ENCODE measurements at regions not wholly inside any gene's neighbourhood (a gene's known extent, or its start where the extent isn't known, plus 50 kb on each side); places are given as distances from the start of the nearest gene placed in this dataset.

DNA sequence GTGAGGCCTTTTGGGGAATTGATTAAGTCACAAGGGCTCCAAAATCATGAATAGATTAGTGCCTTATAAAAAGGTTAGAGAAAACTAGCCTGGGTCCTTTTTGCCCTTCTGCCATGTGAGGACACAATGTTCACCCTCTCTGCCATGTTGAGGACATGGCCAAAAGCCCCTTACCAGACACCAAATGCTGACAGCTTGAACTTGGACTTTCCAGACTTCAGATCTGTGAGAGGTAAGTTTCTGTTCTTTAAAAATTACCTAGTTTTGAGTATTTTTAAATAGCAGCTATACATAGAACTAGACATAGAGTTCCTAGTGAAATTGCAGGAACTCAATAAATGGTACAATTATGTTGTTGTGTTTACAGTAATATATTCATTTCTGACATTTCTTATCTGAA, 1214.4 kb downstream of the ADGRL3 start:
- no peak for DNase-seq

DNA sequence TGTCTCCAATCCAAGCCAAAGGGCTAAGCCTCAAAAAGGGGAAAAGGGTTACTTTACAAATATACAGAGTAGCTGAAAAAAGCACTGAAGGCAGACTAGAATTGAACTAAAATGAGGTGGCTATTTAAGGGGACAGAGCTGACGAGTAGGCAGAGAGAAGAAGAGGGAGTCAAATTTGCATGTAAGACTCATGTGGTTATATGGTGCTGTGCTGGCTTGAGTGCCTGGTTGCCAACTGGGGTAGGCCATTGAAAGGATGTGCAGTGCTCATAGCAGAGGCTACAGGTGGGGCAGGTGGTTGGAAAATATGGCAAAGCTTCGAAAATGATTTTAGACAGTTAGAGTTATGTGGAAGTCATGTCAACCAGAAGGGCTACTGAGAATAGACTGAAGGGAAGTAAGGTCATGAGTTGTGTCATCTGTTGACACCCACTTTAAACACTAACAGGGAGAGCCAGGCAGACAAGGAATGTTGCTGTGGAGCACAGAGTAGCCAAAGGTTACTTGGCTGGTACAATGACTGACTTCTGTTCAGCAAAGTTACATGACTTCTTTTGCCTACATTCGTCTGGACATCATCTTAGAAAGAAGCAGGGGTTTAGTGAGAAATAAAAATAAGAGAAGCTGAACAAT, 1210.4 kb downstream of the ADGRL3 start:
- DNase-seq = no peak

DNA sequence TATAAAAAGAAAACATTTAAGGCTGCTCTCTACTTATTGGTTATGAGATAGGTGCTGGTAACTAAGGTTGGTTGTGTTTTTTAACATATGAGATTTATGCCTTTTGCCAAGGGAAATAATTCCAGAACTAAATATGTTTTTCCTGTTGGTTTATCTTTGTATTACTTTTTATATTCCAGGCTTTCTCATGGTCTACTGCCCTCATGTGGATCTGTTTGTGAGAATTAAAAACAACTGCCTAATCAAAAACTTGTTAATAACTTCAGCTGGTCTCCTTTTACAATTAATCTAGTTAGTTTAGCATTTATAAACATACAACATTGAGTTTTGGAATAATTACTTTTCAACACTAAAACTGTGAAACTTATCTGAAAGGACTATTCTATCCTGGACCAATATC, 1208.3 kb downstream of the ADGRL3 start:
- DNase-seq = no peak

GRCh38 chr4:62407534-62407933, 1207.4 kb downstream of the ADGRL3 start:
- DNase-seq = no peak

DNA sequence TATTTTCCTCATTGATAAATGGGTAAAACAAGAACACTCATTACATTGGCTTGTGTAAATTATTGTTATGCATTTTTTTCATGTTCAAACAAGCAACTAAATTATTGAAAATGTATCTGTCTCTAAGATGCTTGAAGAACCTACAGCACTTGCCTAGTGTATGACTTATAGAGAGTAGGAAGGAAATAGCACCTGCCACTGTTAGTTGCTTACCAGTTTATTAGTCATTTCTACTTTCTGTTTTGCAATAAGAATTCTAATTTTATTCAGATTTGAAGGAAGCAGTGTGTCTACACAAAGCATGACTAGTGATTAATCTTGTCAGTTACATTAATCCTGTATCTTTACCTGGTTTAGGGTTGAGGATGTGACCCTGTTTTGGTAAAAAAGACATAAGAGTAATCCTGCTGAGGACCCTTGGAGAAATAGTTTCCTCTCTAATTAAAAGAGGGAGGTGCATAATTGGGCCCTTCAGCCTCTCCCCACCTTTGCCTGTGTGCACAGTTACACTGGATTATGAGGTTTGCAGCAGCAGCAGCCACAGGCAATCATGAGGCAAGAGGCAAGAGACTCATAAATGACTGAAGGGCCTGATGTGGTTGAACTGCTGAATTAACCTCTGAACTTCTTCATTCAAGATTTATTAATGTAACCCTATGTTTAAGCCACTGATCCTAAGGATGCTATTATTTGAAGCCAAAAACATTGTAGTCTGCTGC, 1202.1 kb downstream of the ADGRL3 start:
- DNase-seq = no peak

GRCh38 chr4:62399242-62399641, 1199.1 kb downstream of the ADGRL3 start:
- DNase-seq = peak in 1 of 2 donors; percentile 26

GRCh38 chr4:62398318-62398717, 1198.2 kb downstream of the ADGRL3 start:
- no peak for DNase-seq

- DNase-seq = no peak
Measured at GRCh38 chr4:62394766-62395165, 1194.6 kb downstream of the ADGRL3 start.

DNA sequence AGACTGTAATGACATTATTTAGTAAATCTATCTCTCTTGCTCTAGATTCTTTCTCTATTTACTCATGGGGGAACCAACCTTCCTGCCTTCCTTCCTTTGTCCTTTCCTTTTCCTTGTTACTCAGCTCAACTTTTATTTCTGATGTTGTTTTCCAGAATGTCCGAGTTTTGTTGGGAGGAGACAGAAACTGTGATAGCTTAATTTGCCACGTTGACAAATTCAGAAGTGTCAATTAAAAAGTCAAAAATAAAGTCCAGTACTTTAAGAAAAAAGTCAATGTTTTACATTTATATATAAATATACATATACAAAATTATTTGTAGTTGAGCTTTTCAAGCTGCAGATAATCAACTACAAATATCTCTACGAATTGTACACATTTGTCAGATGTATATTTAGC, 1187.7 kb downstream of the ADGRL3 start:
- no peak for DNase-seq

DNA sequence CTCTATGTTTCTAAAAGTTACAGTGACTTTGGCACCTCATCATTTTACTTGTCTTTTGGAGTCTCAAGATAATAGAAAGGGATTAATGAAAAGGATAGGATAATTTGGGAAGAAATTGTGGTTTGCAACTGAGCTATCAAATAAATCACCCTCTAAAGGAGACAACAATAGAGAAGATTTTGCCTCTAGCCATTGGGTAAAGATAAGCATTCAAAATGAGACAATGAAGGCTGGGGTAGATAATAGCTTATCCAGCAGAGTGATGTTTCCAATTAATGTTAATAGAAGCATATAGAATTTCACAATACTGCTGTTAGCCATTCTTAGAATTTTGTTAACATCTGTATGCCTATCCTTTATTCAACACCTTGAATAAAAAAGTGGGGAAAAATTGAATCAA, 1177.6 kb downstream of the ADGRL3 start:
- DNase-seq = no peak

DNA sequence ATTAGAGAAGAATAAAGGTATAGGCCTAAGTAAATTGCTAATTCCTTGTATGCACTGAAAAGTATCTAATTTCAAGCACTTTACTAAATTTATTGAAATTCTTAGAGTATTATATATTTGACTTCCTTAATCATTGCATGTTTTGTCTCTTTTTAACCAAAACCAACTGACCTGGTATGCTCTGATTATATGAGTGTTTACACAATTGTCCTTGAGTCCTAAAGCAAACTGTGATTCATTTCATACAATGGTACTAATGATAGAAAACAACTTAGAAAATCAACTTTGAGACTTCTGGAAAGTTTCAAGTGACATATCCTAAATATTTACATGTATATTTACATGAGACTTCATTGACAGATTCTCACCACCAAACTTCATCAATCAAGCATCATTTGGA, 1177.1 kb downstream of the ADGRL3 start:
- no peak for DNase-seq

DNA sequence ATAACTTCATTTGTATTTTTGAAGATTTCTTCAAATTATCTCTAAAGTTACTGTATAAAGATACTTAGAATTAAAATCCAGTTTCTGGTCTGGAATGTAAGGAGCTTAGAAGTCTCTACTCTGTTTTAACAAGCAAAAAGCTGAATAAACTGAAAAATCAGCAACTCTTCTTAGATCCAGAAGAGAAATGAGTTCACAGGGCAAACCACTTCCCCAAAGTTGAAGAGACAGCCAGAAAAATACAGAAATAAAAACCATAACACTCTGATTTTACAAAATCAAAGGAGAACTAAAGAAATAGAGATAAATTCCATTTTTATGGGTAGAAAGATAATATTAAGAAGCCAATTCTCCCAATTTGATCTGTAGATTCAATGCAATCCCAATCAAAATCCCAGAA, 1166.8 kb downstream of the ADGRL3 start:
- DNase-seq = no peak

DNA sequence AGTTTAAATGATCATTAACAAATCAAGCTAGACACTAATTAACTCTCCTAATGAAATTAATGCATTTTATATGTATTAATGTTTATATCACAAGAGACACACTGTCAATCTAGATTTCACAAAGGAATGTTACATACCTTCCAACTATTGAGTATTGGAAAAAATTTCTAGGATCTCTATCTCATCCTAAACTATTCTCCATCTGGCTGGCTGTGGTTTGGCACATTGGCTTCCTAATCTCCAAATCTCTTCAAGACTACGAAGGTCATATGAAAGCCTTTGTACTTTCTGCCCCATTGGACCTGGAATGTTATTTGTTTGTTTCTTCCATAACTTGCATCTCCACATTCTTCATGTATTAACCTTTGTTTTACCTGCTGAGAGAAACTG, 1160.0 kb downstream of the ADGRL3 start:
- DNase-seq = no peak

DNA sequence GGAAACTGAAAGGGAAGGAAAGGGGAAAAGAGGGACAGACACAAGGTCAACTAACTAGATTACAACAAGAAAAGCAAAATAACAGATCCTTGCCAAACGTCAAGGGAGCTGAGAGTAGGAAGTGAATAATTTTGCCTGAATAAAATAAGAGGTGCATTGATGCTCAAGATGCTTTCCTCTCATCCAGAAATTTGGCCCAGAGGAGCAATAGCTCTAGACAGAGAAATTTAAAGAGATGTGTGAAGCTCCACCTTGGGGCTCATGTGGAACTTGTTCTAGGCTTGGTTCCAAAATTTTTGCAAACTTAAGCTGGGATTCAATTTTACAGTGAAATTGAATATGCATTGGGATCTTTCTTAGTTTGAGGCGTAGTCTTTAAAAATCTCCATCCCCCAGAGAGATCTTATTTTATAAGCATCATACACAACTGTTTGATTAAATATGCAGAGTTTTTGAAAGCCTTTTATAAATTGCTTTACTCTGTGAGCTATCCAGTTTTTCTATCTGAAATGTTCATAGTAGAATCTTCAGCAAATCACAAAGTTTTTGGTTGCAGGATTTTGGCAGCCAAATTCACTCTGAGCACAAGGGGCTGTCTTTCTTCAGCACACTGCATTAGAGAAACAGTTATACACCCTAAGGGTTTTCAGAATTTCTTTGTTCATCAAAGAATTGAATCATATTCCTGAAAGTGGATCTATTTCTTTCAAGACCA, 1159.5 kb downstream of the ADGRL3 start:
- DNase-seq = no peak

DNA sequence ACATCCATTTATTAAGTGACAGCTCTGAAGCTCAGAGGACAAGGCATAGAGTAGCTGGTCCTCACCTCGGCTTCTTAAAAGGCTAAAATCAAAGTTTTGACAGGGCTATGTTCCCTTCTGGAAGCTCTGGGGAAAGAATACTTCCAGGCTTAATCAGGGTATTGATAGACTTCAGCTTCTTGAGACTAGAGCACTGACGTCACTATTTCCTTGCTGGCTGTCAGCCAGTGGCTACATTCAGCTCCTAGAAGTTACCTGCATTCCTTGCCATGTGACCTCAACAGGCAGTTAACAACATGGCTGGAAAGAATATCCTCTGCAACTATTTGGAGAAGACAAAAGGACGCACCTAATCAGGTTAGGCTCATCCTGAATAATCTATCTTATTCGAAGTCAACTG, 1144.8 kb downstream of the ADGRL3 start:
- no peak for DNase-seq

GRCh38 chr4:62344474-62344873, 1144.3 kb downstream of the ADGRL3 start:
- DNase-seq = no peak

GRCh38 chr4:62342346-62342745, 1142.2 kb downstream of the ADGRL3 start:
- DNase-seq = no peak

- DNase-seq = no peak
Measured at GRCh38 chr4:62328526-62328925, 1128.4 kb downstream of the ADGRL3 start.

GRCh38 chr4:62327612-62328297, 1127.6 kb downstream of the ADGRL3 start:
- no peak for DNase-seq

- DNase-seq = no peak
Measured at GRCh38 chr4:62324215-62324614, 1124.1 kb downstream of the ADGRL3 start.

DNA sequence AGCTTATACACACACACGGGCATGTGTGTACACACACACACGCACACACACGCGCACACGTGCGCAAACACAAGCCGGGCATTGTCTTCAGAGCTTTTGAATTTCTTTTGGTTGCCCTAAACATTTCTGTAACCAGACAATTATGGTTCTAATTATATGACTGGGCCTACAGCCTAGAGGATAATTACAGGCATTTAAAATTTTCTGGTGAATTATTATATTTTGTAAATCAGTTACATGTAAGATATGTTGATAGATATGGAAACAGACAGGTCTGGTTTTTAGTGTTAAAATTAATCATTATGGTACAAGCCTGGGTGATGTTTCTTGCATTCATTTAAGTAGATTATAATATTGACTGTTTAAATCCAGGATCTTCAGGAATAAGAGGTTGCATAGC, 1120.5 kb downstream of the ADGRL3 start:
- no peak for DNase-seq

DNA sequence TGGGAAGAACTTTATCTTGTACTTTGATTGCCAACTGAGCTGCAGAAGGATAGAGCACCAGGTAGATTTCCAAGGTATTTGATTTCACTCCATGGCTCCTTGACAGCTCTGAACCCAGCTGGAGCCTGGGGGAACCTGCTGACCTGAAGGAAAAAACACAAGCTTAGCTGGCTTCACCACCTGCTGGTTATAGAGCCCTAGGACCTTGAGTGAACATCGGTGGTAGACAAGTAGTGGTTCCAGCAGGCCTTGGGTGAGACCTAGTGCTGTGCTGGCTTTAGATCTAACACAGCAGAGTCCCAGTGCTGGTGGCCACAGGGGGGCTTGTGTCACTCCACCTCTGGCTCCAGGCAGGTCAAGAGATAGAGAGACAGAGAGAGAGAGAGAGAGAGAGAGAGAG, 1102.6 kb downstream of the ADGRL3 start:
- no peak for DNase-seq

- no peak for DNase-seq
Measured at GRCh38 chr4:62301500-62301899, 1101.4 kb downstream of the ADGRL3 start.

DNA sequence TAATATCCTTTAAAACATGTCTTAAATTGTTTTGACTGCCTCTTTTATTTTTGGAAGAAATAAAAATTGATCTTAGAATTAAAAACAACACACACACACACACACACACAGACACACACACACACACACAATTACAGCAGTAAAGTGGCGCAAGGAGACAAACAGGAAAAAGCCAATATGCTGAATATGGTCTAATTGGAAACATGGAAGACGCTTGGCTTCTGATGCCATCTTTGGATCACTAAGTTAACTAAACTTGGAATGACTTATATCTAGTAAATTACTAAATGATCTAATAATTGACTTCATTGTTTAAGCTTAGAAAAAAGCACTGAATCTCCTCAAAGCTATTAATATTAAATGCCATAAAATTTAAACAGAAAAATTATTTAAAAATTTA, 1093.4 kb downstream of the ADGRL3 start:
- no peak for DNase-seq
